Activated T-cell treated with anti-CD3 and anti-CD28 coated beads, Interleukin-2, amount 50 U/mL, for 72 hours (primary cell): ENCODE measurements at regions not wholly inside any gene's neighbourhood (a gene's known extent, or its start where the extent isn't known, plus 50 kb on each side); places are given as distances from the start of the nearest gene placed in this dataset.

Experiments
- ATAC-seq, 2 donors: fragments of 150-1000 bp; cut with Tn5 transposase; replicated peaks in 1 of 2; 2 replicates each; pipeline ENCODE4 v1.10.0; 2021; ENCODE audit warnings: moderate library complexity in 2 of 2, mild to moderate bottlenecking in 1 of 2
- DNase-seq, 2 donors: peaks; one replicate each; pipeline ENCODE4 v3.0.0; 2021 to 2022; ENCODE audit warnings: mixed read lengths in 1 of 2
- H3K27ac Mint-ChIP-seq: one replicate; pipeline ENCODE4 v1.8.0; 2022; ENCODE audit warnings: mild to moderate bottlenecking, moderate library complexity, mixed read lengths
- H3K27me3 Mint-ChIP-seq: one replicate; pipeline ENCODE4 v1.8.0; 2022; ENCODE audit warnings: low read depth, mixed read lengths
- H3K36me3 Mint-ChIP-seq, 2 donors: one replicate each; pipeline ENCODE4 v1.8.0; 2022; ENCODE audit warnings: mixed read lengths in 2 of 2, mild to moderate bottlenecking in 1 of 2; ENCODE audit not compliant: insufficient read depth in 2 of 2
- H3K4me1 Mint-ChIP-seq: one replicate; pipeline ENCODE4 v1.8.0; 2022; ENCODE audit warnings: low read depth, mixed read lengths
- H3K4me3 Mint-ChIP-seq, 2 donors: one replicate each; pipeline ENCODE4 v1.8.0; 2022; ENCODE audit warnings: mild to moderate bottlenecking in 2 of 2, mixed read lengths in 2 of 2, moderate library complexity in 2 of 2
- H3K9me3 Mint-ChIP-seq, 2 donors: one replicate each; pipeline ENCODE4 v1.8.0; 2022; ENCODE audit warnings: mixed read lengths in 2 of 2

- Mint-ChIP-seq H3K27me3 (peaks cover 7% of the 10 kb centered on the region), H3K4me3 (no peak overlapping the region), H3K4me1 (no peaks in the 10 kb centered on the region), H3K27ac (no peak overlapping the region), H3K36me3 (no peaks in the 10 kb centered on the region), H3K9me3 (no peaks in the 10 kb centered on the region)
- no peak for DNase-seq
- ATAC-seq = no peak
Observed at GRCh38 chr4:112859456-112860184, 189.8 kb upstream of the ANK2 start.

GRCh38 chr4:112860830-112861690, 188.4 kb upstream of the ANK2 start:
- Mint-ChIP-seq H3K27me3 (peaks cover 7% of the 10 kb centered on the region), H3K4me1 (no peaks in the 10 kb centered on the region)

GRCh38 chr4:112861691-112862674, 187.5 kb upstream of the ANK2 start:
- H3K27me3 Mint-ChIP-seq = peaks cover 7% of the 10 kb centered on the region
- H3K27ac Mint-ChIP-seq = no peak overlapping the region
- H3K4me1 Mint-ChIP-seq = no peaks in the 10 kb centered on the region
- no peak overlapping the region for H3K4me3 Mint-ChIP-seq
- H3K36me3 Mint-ChIP-seq = no peaks in the 10 kb centered on the region
- no peaks in the 10 kb centered on the region for H3K9me3 Mint-ChIP-seq
- DNase-seq = no peak
- no peak for ATAC-seq

More at GRCh38 chr4:112860830-112861690, 188.4 kb upstream of the ANK2 start:
- no peaks in the 10 kb centered on the region for H3K36me3 Mint-ChIP-seq
- no peaks in the 10 kb centered on the region for H3K9me3 Mint-ChIP-seq
- H3K4me3 Mint-ChIP-seq = no peak overlapping the region
- DNase-seq = no peak
- ATAC-seq = no peak
- H3K27ac Mint-ChIP-seq = no peak overlapping the region

- Mint-ChIP-seq H3K27me3 (no peaks in the 10 kb centered on the region), H3K27ac (no peak overlapping the region), H3K4me1 (no peaks in the 10 kb centered on the region), H3K36me3 (no peaks in the 10 kb centered on the region), H3K9me3 (no peaks in the 10 kb centered on the region), H3K4me3 (no peak overlapping the region)
- no peak for ATAC-seq
- DNase-seq = no peak
Observed at GRCh38 chr4:112865443-112865842, 184.0 kb upstream of the ANK2 start.

- no peak for DNase-seq
- Mint-ChIP-seq H3K36me3 (no peaks in the 10 kb centered on the region), H3K4me3 (no peak overlapping the region), H3K9me3 (no peaks in the 10 kb centered on the region), H3K27ac (no peak overlapping the region), H3K4me1 (no peaks in the 10 kb centered on the region), H3K27me3 (no peaks in the 10 kb centered on the region)
- ATAC-seq = no peak
Observed at GRCh38 chr4:112876316-112876715, 173.1 kb upstream of the ANK2 start.

GRCh38 chr4:112881842-112882241, 167.6 kb upstream of the ANK2 start:
- no peaks in the 10 kb centered on the region for H3K9me3 Mint-ChIP-seq
- no peaks in the 10 kb centered on the region for H3K27me3 Mint-ChIP-seq
- no peaks in the 10 kb centered on the region for H3K36me3 Mint-ChIP-seq
- no peak overlapping the region for H3K4me3 Mint-ChIP-seq
- ATAC-seq (no peak), DNase-seq (no peak)
- H3K27ac Mint-ChIP-seq = no peak overlapping the region
- H3K4me1 Mint-ChIP-seq = no peaks in the 10 kb centered on the region

GRCh38 chr4:112882286-112882685, 167.2 kb upstream of the ANK2 start:
- Mint-ChIP-seq H3K9me3 (no peaks in the 10 kb centered on the region), H3K4me1 (no peaks in the 10 kb centered on the region), H3K27me3 (no peaks in the 10 kb centered on the region), H3K36me3 (no peaks in the 10 kb centered on the region), H3K4me3 (no peak overlapping the region), H3K27ac (no peak overlapping the region)
- DNase-seq = no peak
- ATAC-seq = no peak

- Mint-ChIP-seq H3K4me3 (no peak overlapping the region), H3K27me3 (no peaks in the 10 kb centered on the region), H3K4me1 (no peaks in the 10 kb centered on the region), H3K9me3 (no peaks in the 10 kb centered on the region), H3K27ac (no peak overlapping the region), H3K36me3 (no peaks in the 10 kb centered on the region)
- ATAC-seq (no peak), DNase-seq (no peak)
Observed at GRCh38 chr4:112884406-112884805, 165.0 kb upstream of the ANK2 start.

- DNase-seq (no peak), ATAC-seq (no peak)
- Mint-ChIP-seq H3K36me3 (no peaks in the 10 kb centered on the region), H3K27ac (no peak overlapping the region), H3K4me3 (no peak overlapping the region), H3K27me3 (no peaks in the 10 kb centered on the region), H3K9me3 (no peaks in the 10 kb centered on the region), H3K4me1 (no peaks in the 10 kb centered on the region)
Observed at GRCh38 chr4:112885897-112886296, 163.6 kb upstream of the ANK2 start.

GRCh38 chr4:112888622-112889021, 160.8 kb upstream of the ANK2 start:
- no peaks in the 10 kb centered on the region for H3K9me3 Mint-ChIP-seq
- ATAC-seq (no peak), DNase-seq (no peak)
- no peaks in the 10 kb centered on the region for H3K4me1 Mint-ChIP-seq
- no peak overlapping the region for H3K4me3 Mint-ChIP-seq
- no peaks in the 10 kb centered on the region for H3K27me3 Mint-ChIP-seq
- H3K36me3 Mint-ChIP-seq = no peaks in the 10 kb centered on the region
- H3K27ac Mint-ChIP-seq = no peak overlapping the region

- Mint-ChIP-seq H3K27ac (no peak overlapping the region), H3K4me1 (no peaks in the 10 kb centered on the region), H3K36me3 (no peaks in the 10 kb centered on the region), H3K9me3 (no peaks in the 10 kb centered on the region), H3K4me3 (no peak overlapping the region), H3K27me3 (no peaks in the 10 kb centered on the region)
- DNase-seq = no peak
- no peak for ATAC-seq
Observed at GRCh38 chr4:112889199-112889598, 160.3 kb upstream of the ANK2 start.

- ATAC-seq (no peak), DNase-seq (no peak)
- no peaks in the 10 kb centered on the region for H3K4me1 Mint-ChIP-seq
Observed at GRCh38 chr4:112889619-112890527, 159.6 kb upstream of the ANK2 start.

More at GRCh38 chr4:112889619-112890527, 159.6 kb upstream of the ANK2 start:
- H3K4me3 Mint-ChIP-seq = no peak overlapping the region
- no peaks in the 10 kb centered on the region for H3K9me3 Mint-ChIP-seq
- H3K27ac Mint-ChIP-seq = no peak overlapping the region
- H3K36me3 Mint-ChIP-seq = no peaks in the 10 kb centered on the region
- H3K27me3 Mint-ChIP-seq = no peaks in the 10 kb centered on the region
